Neural cell (in vitro differentiated cells): ENCODE measurements at regions not wholly inside any gene's neighbourhood (a gene's known extent, or its start where the extent isn't known, plus 50 kb on each side); places are given as distances from the start of the nearest gene placed in this dataset.

Experiments
- H2AFZ ChIP-seq: fragments of 200-600, 300-800 bp; sonication (generic), shearing (Covaris generic); 2 replicates; pipeline ENCODE4 v1.6.0; 2014; ENCODE audit warnings: low read depth, mild to moderate bottlenecking, antibody characterized with exemption, low read length, moderate library complexity
- H3F3A ChIP-seq: fragments of 200-600 bp; shearing (Covaris generic); 2 replicates; pipeline ENCODE4 v1.6.1; 2016; ENCODE audit warnings: mild to moderate bottlenecking, moderate library complexity, mixed read lengths, antibody characterized with exemption, low read length; ENCODE audit not compliant: insufficient read depth, poor library complexity, severe bottlenecking
- H3K27ac ChIP-seq: fragments of 200-600, 300-800 bp; sonication (generic), shearing (Covaris generic); 2 replicates; pipeline ENCODE4 v1.5.1; 2014; ENCODE audit warnings: mild to moderate bottlenecking, low read length, moderate library complexity
- H3K27me3 ChIP-seq: fragments of 300-800, 200-600 bp; sonication (generic), shearing (Covaris generic); 2 replicates; pipeline ENCODE4 v1.6.0; 2014; ENCODE audit warnings: mild to moderate bottlenecking, low read depth, low read length, moderate library complexity; ENCODE audit not compliant: insufficient read depth
- H3K36me3 ChIP-seq: fragments of 300-800, 200-600 bp; sonication (generic), shearing (Covaris generic); 2 replicates; pipeline ENCODE4 v1.5.1; 2014; ENCODE audit warnings: mild to moderate bottlenecking, antibody characterized with exemption, low read length, moderate library complexity; ENCODE audit not compliant: insufficient read depth
- H3K4me2 ChIP-seq: fragments of 300-800, 200-600 bp; sonication (generic), shearing (Covaris generic); 2 replicates; pipeline ENCODE4 v1.6.0; 2014; ENCODE audit warnings: mild to moderate bottlenecking, low read length
- H3K4me3 ChIP-seq: fragments of 300-800, 200-600 bp; sonication (generic), shearing (Covaris generic); 2 replicates; pipeline ENCODE4 v1.5.1; 2014; ENCODE audit warnings: mild to moderate bottlenecking, low read length, moderate library complexity
- H3K79me2 ChIP-seq: fragments of 200-600 bp; shearing (Covaris generic); replicated peaks from 2 replicates; pipeline ENCODE4 v1.6.0; 2014; ENCODE audit warnings: mild to moderate bottlenecking, low read length, moderate library complexity; ENCODE audit not compliant: insufficient read depth
- H3K9ac ChIP-seq: fragments of 300-800, 200-600 bp; sonication (generic), shearing (Covaris generic); 2 replicates; pipeline ENCODE4 v1.6.1; 2016; ENCODE audit warnings: mild to moderate bottlenecking, low read length, mixed read lengths
- H3K9me2 ChIP-seq: fragments of 200-600 bp; shearing (Covaris generic); 2 replicates; pipeline ENCODE4 v1.6.1; 2016; ENCODE audit warnings: mild to moderate bottlenecking, low read length, mixed read lengths; ENCODE audit not compliant: insufficient read depth
- H3K9me3 ChIP-seq: fragments of 200-600, 300-800 bp; sonication (generic), shearing (Covaris generic); 2 replicates; pipeline ENCODE4 v1.6.1; 2016; ENCODE audit warnings: mild to moderate bottlenecking, mixed run types, low read length, moderate library complexity, mixed read lengths
- H4K20me1 ChIP-seq: fragments of 200-600 bp; shearing (Covaris generic); 2 replicates; pipeline ENCODE4 v1.6.1; 2016; ENCODE audit warnings: mild to moderate bottlenecking, mixed run types; ENCODE audit not compliant: insufficient read depth
- EP300 ChIP-seq: fragments of 450-650 bp; conservative IDR thresholded peaks from 2 replicates; pipeline ENCODE4 v1.6.1; 2014; ENCODE audit warnings: antibody characterized with exemption, mild to moderate bottlenecking, moderate library complexity; ENCODE audit not compliant: poor library complexity, severe bottlenecking
- EZH2 ChIP-seq: fragments of 200-600, 300-800 bp; shearing (Covaris generic), sonication (generic); IDR thresholded peaks from 2 replicates; pipeline ENCODE4 v1.6.1; 2014; ENCODE audit warnings: antibody characterized with exemption, low read length, borderline replicate concordance, mild to moderate bottlenecking; ENCODE audit not compliant: insufficient read depth, poor library complexity, severe bottlenecking
- MXI1 ChIP-seq: fragments of 450-650 bp; conservative IDR thresholded peaks from 2 replicates; pipeline ENCODE4 v1.6.1; 2014; ENCODE audit warnings: antibody characterized with exemption, mild to moderate bottlenecking; ENCODE audit not compliant: poor library complexity, severe bottlenecking
- POLR2AphosphoS5 ChIP-seq: IDR thresholded peaks from 2 replicates; pipeline ENCODE4 v1.6.1; 2012
- RAD21 ChIP-seq: fragments of 450-650 bp; conservative IDR thresholded peaks from 2 replicates; pipeline ENCODE4 v1.6.1; 2014; ENCODE audit warnings: antibody characterized with exemption, mild to moderate bottlenecking, moderate library complexity
- SMC3 ChIP-seq: fragments of 450-650 bp; conservative IDR thresholded peaks from 2 replicates; pipeline ENCODE4 v1.6.1; 2014; ENCODE audit warnings: antibody characterized with exemption, mild to moderate bottlenecking, moderate library complexity; ENCODE audit not compliant: poor library complexity
- TAF1 ChIP-seq: IDR thresholded peaks from 2 replicates; pipeline ENCODE4 v1.6.1; 2012; ENCODE audit warnings: low read depth
- TF ChIP-seq, protein P1 (sequence below): fragments of 450-650 bp; IDR thresholded peaks from 2 replicates; pipeline ENCODE4 v1.5.1; 2014; ENCODE audit warnings: antibody characterized with exemption, mild to moderate bottlenecking, moderate library complexity; ENCODE audit not compliant: poor library complexity, severe bottlenecking
- TF ChIP-seq, protein P2 (sequence below): IDR thresholded peaks from 2 replicates; pipeline ENCODE4 v1.6.1; 2012; ENCODE audit warnings: borderline replicate concordance

DNA sequence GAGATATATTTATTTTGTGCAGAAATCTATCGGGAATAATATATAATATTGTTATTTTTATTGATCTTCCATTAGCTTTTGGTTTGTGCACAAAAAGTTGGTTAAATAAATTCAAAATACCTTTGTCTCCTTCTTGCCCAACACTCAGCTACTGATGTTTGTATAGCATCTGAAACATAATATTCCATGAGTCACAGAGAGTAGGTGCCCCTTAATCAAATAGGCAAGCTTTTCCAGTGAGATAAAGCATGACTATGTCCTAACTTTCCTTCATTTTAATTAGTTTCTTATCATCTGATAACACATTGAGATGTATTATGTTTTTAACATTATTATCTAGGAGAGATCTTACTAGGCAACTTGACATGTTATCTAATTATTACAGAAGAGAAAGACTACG lies 432.2 kb downstream of the KIF20B start:
- no peak for TF ChIP-seq EZH2
- TF ChIP-seq EP300 = no peak
- no peak for TF ChIP-seq MXI1
- TF ChIP-seq RAD21 = no peak
- no peak for TF ChIP-seq SMC3
- no peak for TF ChIP-seq TAF1
- no peak for TF ChIP-seq POLR2AphosphoS5
- TF ChIP-seq, protein P1, sequence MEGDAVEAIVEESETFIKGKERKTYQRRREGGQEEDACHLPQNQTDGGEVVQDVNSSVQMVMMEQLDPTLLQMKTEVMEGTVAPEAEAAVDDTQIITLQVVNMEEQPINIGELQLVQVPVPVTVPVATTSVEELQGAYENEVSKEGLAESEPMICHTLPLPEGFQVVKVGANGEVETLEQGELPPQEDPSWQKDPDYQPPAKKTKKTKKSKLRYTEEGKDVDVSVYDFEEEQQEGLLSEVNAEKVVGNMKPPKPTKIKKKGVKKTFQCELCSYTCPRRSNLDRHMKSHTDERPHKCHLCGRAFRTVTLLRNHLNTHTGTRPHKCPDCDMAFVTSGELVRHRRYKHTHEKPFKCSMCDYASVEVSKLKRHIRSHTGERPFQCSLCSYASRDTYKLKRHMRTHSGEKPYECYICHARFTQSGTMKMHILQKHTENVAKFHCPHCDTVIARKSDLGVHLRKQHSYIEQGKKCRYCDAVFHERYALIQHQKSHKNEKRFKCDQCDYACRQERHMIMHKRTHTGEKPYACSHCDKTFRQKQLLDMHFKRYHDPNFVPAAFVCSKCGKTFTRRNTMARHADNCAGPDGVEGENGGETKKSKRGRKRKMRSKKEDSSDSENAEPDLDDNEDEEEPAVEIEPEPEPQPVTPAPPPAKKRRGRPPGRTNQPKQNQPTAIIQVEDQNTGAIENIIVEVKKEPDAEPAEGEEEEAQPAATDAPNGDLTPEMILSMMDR = no peak
- TF ChIP-seq, protein P2, sequence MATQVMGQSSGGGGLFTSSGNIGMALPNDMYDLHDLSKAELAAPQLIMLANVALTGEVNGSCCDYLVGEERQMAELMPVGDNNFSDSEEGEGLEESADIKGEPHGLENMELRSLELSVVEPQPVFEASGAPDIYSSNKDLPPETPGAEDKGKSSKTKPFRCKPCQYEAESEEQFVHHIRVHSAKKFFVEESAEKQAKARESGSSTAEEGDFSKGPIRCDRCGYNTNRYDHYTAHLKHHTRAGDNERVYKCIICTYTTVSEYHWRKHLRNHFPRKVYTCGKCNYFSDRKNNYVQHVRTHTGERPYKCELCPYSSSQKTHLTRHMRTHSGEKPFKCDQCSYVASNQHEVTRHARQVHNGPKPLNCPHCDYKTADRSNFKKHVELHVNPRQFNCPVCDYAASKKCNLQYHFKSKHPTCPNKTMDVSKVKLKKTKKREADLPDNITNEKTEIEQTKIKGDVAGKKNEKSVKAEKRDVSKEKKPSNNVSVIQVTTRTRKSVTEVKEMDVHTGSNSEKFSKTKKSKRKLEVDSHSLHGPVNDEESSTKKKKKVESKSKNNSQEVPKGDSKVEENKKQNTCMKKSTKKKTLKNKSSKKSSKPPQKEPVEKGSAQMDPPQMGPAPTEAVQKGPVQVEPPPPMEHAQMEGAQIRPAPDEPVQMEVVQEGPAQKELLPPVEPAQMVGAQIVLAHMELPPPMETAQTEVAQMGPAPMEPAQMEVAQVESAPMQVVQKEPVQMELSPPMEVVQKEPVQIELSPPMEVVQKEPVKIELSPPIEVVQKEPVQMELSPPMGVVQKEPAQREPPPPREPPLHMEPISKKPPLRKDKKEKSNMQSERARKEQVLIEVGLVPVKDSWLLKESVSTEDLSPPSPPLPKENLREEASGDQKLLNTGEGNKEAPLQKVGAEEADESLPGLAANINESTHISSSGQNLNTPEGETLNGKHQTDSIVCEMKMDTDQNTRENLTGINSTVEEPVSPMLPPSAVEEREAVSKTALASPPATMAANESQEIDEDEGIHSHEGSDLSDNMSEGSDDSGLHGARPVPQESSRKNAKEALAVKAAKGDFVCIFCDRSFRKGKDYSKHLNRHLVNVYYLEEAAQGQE = no peak
- H3K79me2 ChIP-seq = no peaks in the 10 kb centered on the region
- H3K9ac ChIP-seq = no peak overlapping the region
- H4K20me1 ChIP-seq = no peaks in the 10 kb centered on the region
- H3K36me3 ChIP-seq = no peaks in the 10 kb centered on the region
- no peak overlapping the region for H3K4me3 ChIP-seq
- no peak overlapping the region for H3K27ac ChIP-seq
- no peak overlapping the region for H3K4me2 ChIP-seq
- H3K9me3 ChIP-seq = peaks cover 7% of the 10 kb centered on the region
- no peaks in the 10 kb centered on the region for H3K27me3 ChIP-seq
- H3F3A ChIP-seq = no peaks in the 10 kb centered on the region
- H3K9me2 ChIP-seq = no peaks in the 10 kb centered on the region
- H2AFZ ChIP-seq = no peak overlapping the region

DNA sequence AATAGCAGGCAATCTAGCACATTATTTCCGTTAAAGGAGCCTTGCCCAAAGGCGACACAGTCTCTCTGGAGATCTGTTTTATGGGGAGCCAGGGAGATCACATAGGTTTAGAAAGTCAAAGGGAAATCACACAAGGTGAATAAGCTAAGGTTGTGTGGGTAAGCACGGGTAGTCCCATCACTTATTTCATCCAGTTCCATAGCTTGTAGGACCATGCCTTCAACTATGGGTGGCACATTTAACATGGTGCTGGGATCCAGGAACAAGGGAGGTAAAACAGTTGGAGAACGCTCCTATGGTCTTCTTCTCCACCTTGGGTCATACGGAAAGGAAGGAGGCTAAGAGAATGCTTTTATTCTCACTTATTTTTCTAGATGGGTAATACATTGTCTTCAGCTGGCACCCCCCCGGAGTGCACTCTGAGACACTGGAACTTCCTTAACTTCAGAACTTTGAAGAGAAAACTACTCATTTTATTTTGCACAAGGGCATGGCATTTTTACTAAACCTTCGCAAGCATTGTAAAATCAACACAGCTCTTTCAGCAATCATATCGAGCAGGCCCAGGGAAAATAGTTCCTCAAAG lies 435.4 kb downstream of the KIF20B start:
- Histone ChIP-seq H3K4me3 (no peak overlapping the region), H3K9me3 (peaks cover 7% of the 10 kb centered on the region), H3K27me3 (no peaks in the 10 kb centered on the region), H2AFZ (no peak overlapping the region), H3K9ac (no peak overlapping the region), H3K79me2 (no peaks in the 10 kb centered on the region), H3F3A (no peaks in the 10 kb centered on the region), H4K20me1 (no peaks in the 10 kb centered on the region), H3K4me2 (no peak overlapping the region), H3K36me3 (no peaks in the 10 kb centered on the region), H3K27ac (no peak overlapping the region), H3K9me2 (no peaks in the 10 kb centered on the region)
- TF ChIP-seq RAD21 (no peak), SMC3 (no peak), POLR2AphosphoS5 (no peak), EP300 (no peak), TAF1 (no peak), MXI1 (no peak), EZH2 (no peak)
- TF ChIP-seq, protein P2 = no peak
- TF ChIP-seq, protein P1 = no peak
